ENCODE measurements at regions not wholly inside any gene's neighbourhood (a gene's known extent, or its start where the extent isn't known, plus 50 kb on each side); places are given as distances from the start of the nearest gene placed in this dataset. TPM values are rescaled to one million over a fixed set of nuclear protein-coding genes. Genes with fewer than 3 reads are reported as not detected.

DNA sequence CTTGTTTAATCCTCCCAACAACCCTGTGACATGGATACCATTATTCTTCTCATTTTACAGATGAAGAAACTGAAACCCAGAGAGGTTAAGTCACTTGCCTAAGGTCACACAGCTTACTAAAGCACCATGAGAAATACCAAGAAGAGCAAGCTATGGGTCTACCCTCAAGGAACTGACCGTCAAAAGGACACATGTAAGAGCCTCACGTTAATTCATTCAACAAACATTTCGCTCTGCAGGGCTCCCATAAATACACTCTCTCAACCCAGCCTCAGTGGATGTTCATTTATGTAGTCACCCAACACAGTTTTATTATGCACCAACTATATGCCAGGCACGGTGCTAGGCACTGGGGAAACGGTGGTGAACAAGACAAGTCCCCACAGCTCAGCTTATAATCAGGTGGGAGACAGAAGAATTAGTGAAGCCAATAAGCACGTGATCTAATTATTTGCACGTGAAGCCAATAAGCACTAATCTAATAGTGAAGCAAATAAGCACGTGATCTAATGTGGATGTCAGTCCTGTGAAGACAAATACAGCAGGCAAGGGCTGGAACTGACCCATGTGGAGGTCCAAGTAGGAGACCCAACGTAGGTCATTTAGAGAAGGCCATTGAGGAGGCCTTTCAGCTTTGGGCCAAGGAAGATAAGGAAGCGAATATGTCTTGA lies 52.1 kb upstream of the ZBTB40 start:
- Mint-ChIP-seq H3K27ac (no peak overlapping the region), H3K27me3 (peaks cover 10% of the 10 kb centered on the region), H3K4me3 (no peak overlapping the region), H3K9me3 (no peaks in the 10 kb centered on the region), H3K4me1 (ENCODE audit: unreplicated experiment) (peaks cover 10% of the 10 kb centered on the region), H3K36me3 (no peaks in the 10 kb centered on the region)
- no peak for DNase-seq (ENCODE audit: extremely low spot score, unreplicated experiment)
- TF ChIP-seq, protein P1, sequence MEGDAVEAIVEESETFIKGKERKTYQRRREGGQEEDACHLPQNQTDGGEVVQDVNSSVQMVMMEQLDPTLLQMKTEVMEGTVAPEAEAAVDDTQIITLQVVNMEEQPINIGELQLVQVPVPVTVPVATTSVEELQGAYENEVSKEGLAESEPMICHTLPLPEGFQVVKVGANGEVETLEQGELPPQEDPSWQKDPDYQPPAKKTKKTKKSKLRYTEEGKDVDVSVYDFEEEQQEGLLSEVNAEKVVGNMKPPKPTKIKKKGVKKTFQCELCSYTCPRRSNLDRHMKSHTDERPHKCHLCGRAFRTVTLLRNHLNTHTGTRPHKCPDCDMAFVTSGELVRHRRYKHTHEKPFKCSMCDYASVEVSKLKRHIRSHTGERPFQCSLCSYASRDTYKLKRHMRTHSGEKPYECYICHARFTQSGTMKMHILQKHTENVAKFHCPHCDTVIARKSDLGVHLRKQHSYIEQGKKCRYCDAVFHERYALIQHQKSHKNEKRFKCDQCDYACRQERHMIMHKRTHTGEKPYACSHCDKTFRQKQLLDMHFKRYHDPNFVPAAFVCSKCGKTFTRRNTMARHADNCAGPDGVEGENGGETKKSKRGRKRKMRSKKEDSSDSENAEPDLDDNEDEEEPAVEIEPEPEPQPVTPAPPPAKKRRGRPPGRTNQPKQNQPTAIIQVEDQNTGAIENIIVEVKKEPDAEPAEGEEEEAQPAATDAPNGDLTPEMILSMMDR (conservative IDR thresholded peaks at IDR 0.05) = no peak

Small RNA genes lying in the stretch of these regions (microRNA-seq; reads per million reads assigned to microRNA genes)
- not detected for gene MIR4418
